H7 (cell line): ENCODE measurements at regions not wholly inside any gene's neighbourhood (a gene's known extent, or its start where the extent isn't known, plus 50 kb on each side); places are given as distances from the start of the nearest gene placed in this dataset.
A peak's percentile ranks its signal among the peaks of the same experiment; 100 is the strongest.
"Not testable (repeated sequence)": the region's sequence is repeated elsewhere in the genome, so short reads cannot be mapped to it uniquely, and the experiment has no call there.

ENCODE experiments used
- DNase-seq: peaks from one replicate; pipeline ENCODE4 v3.0.0; 2012
- H3K27me3 ChIP-seq: 2 replicates; pipeline ENCODE4 v1.6.0; 2011; ENCODE audit warnings: mild to moderate bottlenecking, low read length; ENCODE audit not compliant: control insufficient read depth, insufficient read depth
- H3K36me3 ChIP-seq: replicated peaks from 2 replicates; pipeline ENCODE4 v1.5.1; 2011; ENCODE audit warnings: low read length; ENCODE audit not compliant: control insufficient read depth, insufficient read depth
- H3K4me3 ChIP-seq: 2 replicates; pipeline ENCODE4 v1.5.1; 2011; ENCODE audit warnings: low read depth, mild to moderate bottlenecking, control low read depth, low read length, moderate library complexity; ENCODE audit not compliant: insufficient read depth

GRCh38 chr2:129913695-129914495, 65.6 kb upstream of the RAB6C start:
- Histone ChIP-seq H3K4me3 (no peak overlapping the region), H3K36me3 (no peaks in the 10 kb centered on the region), H3K27me3 (no peaks in the 10 kb centered on the region)
- DNase-seq: no peak

GRCh38 chr2:129914538-129915302, 64.7 kb upstream of the RAB6C start:
- no peaks in the 10 kb centered on the region for H3K27me3 ChIP-seq
- no peaks in the 10 kb centered on the region for H3K36me3 ChIP-seq
- DNase-seq: no peak
- H3K4me3 ChIP-seq: no peak overlapping the region

- no peaks in the 10 kb centered on the region for H3K36me3 ChIP-seq
- H3K27me3 ChIP-seq: no peaks in the 10 kb centered on the region
- no peak for DNase-seq
- no peak overlapping the region for H3K4me3 ChIP-seq
These were observed 64.1 kb upstream of the RAB6C start for GRCh38 chr2:129915303-129915840.

- Histone ChIP-seq H3K4me3 (no peak overlapping the region), H3K27me3 (peaks cover 8% of the 10 kb centered on the region), H3K36me3 (no peaks in the 10 kb centered on the region)
- DNase-seq: no peak
These were observed 60.9 kb upstream of the RAB6C start for GRCh38 chr2:129918604-129919003.

- H3K36me3 ChIP-seq: no peaks in the 10 kb centered on the region
- peak; percentile 62 for DNase-seq
- H3K27me3 ChIP-seq: peaks cover 9% of the 10 kb centered on the region
- peak overlapping the region; percentile 28; the same call in 1 of the 2 replicates for H3K4me3 ChIP-seq
These were observed 56.7 kb upstream of the RAB6C start for GRCh38 chr2:129922571-129923264.

GRCh38 chr2:129923265-129924091, 56.0 kb upstream of the RAB6C start:
- peak; percentile 94 for DNase-seq
- Histone ChIP-seq H3K36me3 (no peaks in the 10 kb centered on the region), H3K4me3 (peak overlapping the region; percentile 28; the same call in 1 of the 2 replicates), H3K27me3 (peaks cover 9% of the 10 kb centered on the region)

- DNase-seq, H3K4me3 ChIP-seq, H3K27me3 ChIP-seq, H3K36me3 ChIP-seq: not testable (repeated sequence)
These were observed 55.4 kb upstream of the RAB6C start for GRCh38 chr2:129924115-129924514.

GRCh38 chr2:129925381-129925780, 54.1 kb upstream of the RAB6C start:
- H3K4me3 ChIP-seq: no peak overlapping the region
- H3K27me3 ChIP-seq: peaks cover 9% of the 10 kb centered on the region
- no peaks in the 10 kb centered on the region for H3K36me3 ChIP-seq
- DNase-seq: no peak

- Histone ChIP-seq H3K4me3 (no peak overlapping the region), H3K27me3 (peaks cover 7% of the 10 kb centered on the region), H3K36me3 (no peaks in the 10 kb centered on the region)
- no peak for DNase-seq
These were observed 51.8 kb upstream of the RAB6C start for GRCh38 chr2:129927696-129928095.

- H3K36me3 ChIP-seq: no peaks in the 10 kb centered on the region
- DNase-seq: no peak
- H3K27me3 ChIP-seq: peaks cover 8% of the 10 kb centered on the region
- H3K4me3 ChIP-seq: no peak overlapping the region
These were observed 49.9 kb upstream of the RAB6C start for GRCh38 chr2:129929321-129930290.
